Neural cell (in vitro differentiated cells): ENCODE measurements at regions not wholly inside any gene's neighbourhood (a gene's known extent, or its start where the extent isn't known, plus 50 kb on each side); places are given as distances from the start of the nearest gene placed in this dataset.

Source experiments
- EP300 ChIP-seq: fragments of 450-650 bp; conservative IDR thresholded peaks from 2 replicates; pipeline ENCODE4 v1.6.1; 2014; ENCODE audit warnings: antibody characterized with exemption, mild to moderate bottlenecking, moderate library complexity; ENCODE audit not compliant: poor library complexity, severe bottlenecking
- EZH2 ChIP-seq: fragments of 200-600, 300-800 bp; shearing (Covaris generic), sonication (generic); IDR thresholded peaks from 2 replicates; pipeline ENCODE4 v1.6.1; 2014; ENCODE audit warnings: antibody characterized with exemption, low read length, borderline replicate concordance, mild to moderate bottlenecking; ENCODE audit not compliant: insufficient read depth, poor library complexity, severe bottlenecking
- POLR2AphosphoS5 ChIP-seq: IDR thresholded peaks from 2 replicates; pipeline ENCODE4 v1.6.1; 2012
- RAD21 ChIP-seq: fragments of 450-650 bp; conservative IDR thresholded peaks from 2 replicates; pipeline ENCODE4 v1.6.1; 2014; ENCODE audit warnings: antibody characterized with exemption, mild to moderate bottlenecking, moderate library complexity
- REST ChIP-seq: IDR thresholded peaks from 2 replicates; pipeline ENCODE4 v1.6.1; 2012; ENCODE audit warnings: borderline replicate concordance
- TAF1 ChIP-seq: IDR thresholded peaks from 2 replicates; pipeline ENCODE4 v1.6.1; 2012; ENCODE audit warnings: low read depth
- TF ChIP-seq, protein P1 (sequence below): fragments of 450-650 bp; IDR thresholded peaks from 2 replicates; pipeline ENCODE4 v1.5.1; 2014; ENCODE audit warnings: antibody characterized with exemption, mild to moderate bottlenecking, moderate library complexity; ENCODE audit not compliant: poor library complexity, severe bottlenecking

DNA sequence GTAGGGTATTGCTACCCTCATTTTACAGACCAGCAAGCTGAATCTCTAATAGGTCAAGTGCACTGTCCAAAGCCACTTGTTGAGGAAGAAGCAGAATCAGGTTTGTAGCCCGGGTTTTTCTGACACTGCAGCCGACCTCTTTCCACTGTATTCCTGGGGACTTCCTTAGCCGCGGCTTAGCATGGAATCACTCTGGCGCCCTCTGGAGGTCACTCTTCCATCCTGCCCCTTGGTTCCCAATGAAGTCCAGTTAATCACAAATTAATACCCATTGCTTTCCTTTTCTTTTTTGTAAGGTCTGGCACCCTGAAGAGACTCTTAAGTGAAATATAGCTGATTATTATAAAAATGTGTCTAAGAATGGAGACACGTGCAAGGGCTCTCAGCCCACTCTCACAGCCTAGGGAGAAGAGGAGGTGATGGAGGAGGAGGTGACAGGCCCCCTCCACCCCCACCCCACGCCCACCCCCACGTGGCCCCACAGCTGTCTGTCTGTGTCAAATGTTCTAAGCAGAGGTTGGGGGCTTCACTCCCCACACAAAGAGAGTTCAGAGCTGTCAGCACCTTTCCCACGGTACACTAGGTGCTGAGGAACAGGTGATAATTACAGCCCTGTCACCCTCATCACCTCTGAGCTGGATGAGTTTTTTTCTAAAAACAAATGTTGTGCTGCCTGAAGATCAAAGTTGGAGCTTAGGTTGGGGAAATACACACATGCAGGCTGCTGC is 57.7 kb upstream of the DRD2 start:
- TF ChIP-seq POLR2AphosphoS5, result peak; percentile 50
- TF ChIP-seq, protein P1, sequence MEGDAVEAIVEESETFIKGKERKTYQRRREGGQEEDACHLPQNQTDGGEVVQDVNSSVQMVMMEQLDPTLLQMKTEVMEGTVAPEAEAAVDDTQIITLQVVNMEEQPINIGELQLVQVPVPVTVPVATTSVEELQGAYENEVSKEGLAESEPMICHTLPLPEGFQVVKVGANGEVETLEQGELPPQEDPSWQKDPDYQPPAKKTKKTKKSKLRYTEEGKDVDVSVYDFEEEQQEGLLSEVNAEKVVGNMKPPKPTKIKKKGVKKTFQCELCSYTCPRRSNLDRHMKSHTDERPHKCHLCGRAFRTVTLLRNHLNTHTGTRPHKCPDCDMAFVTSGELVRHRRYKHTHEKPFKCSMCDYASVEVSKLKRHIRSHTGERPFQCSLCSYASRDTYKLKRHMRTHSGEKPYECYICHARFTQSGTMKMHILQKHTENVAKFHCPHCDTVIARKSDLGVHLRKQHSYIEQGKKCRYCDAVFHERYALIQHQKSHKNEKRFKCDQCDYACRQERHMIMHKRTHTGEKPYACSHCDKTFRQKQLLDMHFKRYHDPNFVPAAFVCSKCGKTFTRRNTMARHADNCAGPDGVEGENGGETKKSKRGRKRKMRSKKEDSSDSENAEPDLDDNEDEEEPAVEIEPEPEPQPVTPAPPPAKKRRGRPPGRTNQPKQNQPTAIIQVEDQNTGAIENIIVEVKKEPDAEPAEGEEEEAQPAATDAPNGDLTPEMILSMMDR, result peak; percentile 78
- peak; percentile 74 for TF ChIP-seq RAD21
- TF ChIP-seq EZH2, result no peak
- TF ChIP-seq TAF1, result no peak
- no peak for TF ChIP-seq EP300
- TF ChIP-seq REST, result no peak
